ENCODE measurements at regions not wholly inside any gene's neighbourhood (a gene's known extent, or its start where the extent isn't known, plus 50 kb on each side); places are given as distances from the start of the nearest gene placed in this dataset.

DNA sequence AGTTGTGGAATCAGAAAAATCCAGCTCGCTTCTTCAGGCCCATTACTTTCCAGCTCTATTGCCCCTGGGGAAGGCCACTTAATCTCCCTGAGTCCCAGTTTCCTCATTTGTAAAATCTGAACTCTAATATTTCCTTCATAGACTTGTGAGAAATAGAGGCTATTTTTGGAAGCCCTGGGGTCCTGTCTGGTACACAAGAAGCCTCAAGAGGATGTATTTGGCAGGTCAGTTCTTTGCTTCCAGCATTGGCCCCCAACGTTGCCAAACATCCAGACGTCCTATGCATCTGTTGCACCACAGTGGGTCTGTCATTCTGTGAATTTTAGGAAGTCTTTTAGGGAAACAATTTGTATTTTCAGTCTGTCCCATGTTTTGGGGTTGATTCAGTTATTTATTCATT lies 525.9 kb downstream of the EBF1 start:
- no peaks in the 10 kb centered on the region for H3K36me3 Mint-ChIP-seq (ENCODE audit: unreplicated experiment)
- no peak for DNase-seq (ENCODE audit: extremely low spot score, unreplicated experiment)
- TF ChIP-seq, protein P1, sequence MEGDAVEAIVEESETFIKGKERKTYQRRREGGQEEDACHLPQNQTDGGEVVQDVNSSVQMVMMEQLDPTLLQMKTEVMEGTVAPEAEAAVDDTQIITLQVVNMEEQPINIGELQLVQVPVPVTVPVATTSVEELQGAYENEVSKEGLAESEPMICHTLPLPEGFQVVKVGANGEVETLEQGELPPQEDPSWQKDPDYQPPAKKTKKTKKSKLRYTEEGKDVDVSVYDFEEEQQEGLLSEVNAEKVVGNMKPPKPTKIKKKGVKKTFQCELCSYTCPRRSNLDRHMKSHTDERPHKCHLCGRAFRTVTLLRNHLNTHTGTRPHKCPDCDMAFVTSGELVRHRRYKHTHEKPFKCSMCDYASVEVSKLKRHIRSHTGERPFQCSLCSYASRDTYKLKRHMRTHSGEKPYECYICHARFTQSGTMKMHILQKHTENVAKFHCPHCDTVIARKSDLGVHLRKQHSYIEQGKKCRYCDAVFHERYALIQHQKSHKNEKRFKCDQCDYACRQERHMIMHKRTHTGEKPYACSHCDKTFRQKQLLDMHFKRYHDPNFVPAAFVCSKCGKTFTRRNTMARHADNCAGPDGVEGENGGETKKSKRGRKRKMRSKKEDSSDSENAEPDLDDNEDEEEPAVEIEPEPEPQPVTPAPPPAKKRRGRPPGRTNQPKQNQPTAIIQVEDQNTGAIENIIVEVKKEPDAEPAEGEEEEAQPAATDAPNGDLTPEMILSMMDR (IDR thresholded peaks at IDR 0.05), result no peak
- peaks cover 19% of the 10 kb centered on the region for H3K9me3 Mint-ChIP-seq (ENCODE audit: unreplicated experiment)
- H3K27ac Mint-ChIP-seq (ENCODE audit: unreplicated experiment), result no peak overlapping the region
- peaks cover 7% of the 10 kb centered on the region for H3K27me3 Mint-ChIP-seq (ENCODE audit: unreplicated experiment)
- H3K4me1 Mint-ChIP-seq (ENCODE audit: unreplicated experiment), result peaks cover 3% of the 10 kb centered on the region
- H3K4me3 Mint-ChIP-seq (ENCODE audit: unreplicated experiment), result no peak overlapping the region

DNA sequence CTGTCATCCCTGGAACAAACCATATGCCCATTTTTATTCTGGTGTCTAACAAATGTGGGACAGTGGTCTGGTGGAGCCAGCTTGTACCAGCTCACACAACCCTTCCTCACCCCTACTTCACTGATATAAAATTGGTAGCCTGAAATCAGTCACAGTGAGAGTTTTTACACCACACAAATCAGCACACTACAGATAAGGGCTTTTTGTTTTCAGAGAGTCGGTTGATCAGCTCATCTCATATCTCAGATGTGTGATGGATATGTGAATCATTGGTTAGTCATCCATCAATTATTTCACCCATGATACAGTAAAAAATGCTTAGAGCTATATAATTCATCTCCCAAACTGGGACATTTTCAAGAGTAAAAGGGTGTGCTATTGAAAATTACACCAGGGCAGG lies 529.2 kb downstream of the EBF1 start:
- no peak overlapping the region for H3K27ac Mint-ChIP-seq (ENCODE audit: unreplicated experiment)
- no peaks in the 10 kb centered on the region for H3K27me3 Mint-ChIP-seq (ENCODE audit: unreplicated experiment)
- DNase-seq (ENCODE audit: extremely low spot score, unreplicated experiment), result no peak
- no peak overlapping the region for H3K4me3 Mint-ChIP-seq (ENCODE audit: unreplicated experiment)
- peaks cover 3% of the 10 kb centered on the region for H3K4me1 Mint-ChIP-seq (ENCODE audit: unreplicated experiment)
- H3K36me3 Mint-ChIP-seq (ENCODE audit: unreplicated experiment), result no peaks in the 10 kb centered on the region
- peaks cover under 1% of the 10 kb centered on the region for H3K9me3 Mint-ChIP-seq (ENCODE audit: unreplicated experiment)
- TF ChIP-seq, protein P1 (IDR thresholded peaks at IDR 0.05), result no peak

DNA sequence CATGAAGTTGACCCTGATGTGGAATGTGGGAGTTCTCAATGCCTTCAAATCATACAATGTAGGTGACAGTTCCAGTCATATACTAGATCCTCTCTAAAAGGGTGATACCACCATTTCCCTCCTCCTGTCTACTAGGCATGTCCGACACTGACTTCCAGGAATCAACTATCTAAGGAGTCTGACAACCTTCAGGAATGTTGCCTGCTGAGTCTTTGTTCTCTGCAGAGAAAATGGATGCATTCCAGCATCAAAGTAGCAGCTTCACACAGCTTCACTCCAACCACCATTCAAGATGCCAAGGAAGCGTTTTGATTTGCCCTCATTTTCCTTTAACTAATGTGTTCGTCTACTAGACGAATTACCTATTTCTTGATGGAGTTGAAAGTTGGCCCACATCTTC lies 530.2 kb downstream of the EBF1 start:
- Mint-ChIP-seq H3K4me1 (ENCODE audit: unreplicated experiment) (peaks cover 3% of the 10 kb centered on the region), H3K4me3 (ENCODE audit: unreplicated experiment) (no peak overlapping the region), H3K36me3 (ENCODE audit: unreplicated experiment) (no peaks in the 10 kb centered on the region), H3K9me3 (ENCODE audit: unreplicated experiment) (no peaks in the 10 kb centered on the region), H3K27me3 (ENCODE audit: unreplicated experiment) (no peaks in the 10 kb centered on the region), H3K27ac (ENCODE audit: unreplicated experiment) (no peak overlapping the region)
- TF ChIP-seq, protein P1 (IDR thresholded peaks at IDR 0.05), result no peak
- no peak for DNase-seq (ENCODE audit: extremely low spot score, unreplicated experiment)

DNA sequence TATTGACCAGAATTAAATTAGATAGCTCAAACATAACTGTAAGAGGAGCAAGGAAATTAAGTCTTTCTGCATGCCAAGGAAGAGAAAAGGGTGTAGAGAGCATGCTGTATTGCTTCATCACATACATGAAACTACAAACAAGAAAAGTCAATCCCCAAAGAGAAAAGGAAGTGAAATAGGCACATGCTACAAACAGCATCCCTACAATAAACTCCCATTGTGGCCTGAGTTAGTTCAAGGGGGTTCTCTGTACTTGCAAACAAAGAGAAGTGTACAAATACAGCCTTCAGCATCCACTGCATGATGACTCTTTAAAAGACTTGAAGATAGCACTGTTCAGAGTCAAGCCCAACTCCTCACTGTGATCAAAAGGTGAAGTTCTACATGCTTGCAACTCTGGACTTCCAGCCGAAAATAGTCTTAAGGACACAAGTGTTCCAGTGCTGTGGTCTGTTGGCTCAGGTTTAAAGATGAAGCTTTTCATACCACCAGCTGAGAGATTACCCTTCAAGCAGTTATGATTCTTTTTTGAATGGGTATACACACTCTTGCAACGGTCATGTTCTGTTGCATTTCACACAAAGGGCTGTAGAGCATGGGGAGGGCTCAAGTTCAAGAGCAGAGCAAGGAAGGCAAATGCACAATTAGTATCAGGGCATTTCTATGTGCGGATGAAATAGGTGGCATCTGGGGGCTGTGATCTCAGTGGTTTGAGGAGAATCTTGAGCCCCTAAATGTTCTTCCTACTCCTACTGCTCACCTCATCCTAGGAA lies 534.5 kb downstream of the EBF1 start:
- H3K4me1 Mint-ChIP-seq (ENCODE audit: unreplicated experiment), result peaks cover 9% of the 10 kb centered on the region
- TF ChIP-seq, protein P1 (IDR thresholded peaks at IDR 0.05), result no peak
- H3K27me3 Mint-ChIP-seq (ENCODE audit: unreplicated experiment), result no peaks in the 10 kb centered on the region
- H3K27ac Mint-ChIP-seq (ENCODE audit: unreplicated experiment), result no peak overlapping the region
- H3K36me3 Mint-ChIP-seq (ENCODE audit: unreplicated experiment), result no peaks in the 10 kb centered on the region
- DNase-seq (ENCODE audit: extremely low spot score, unreplicated experiment), result no peak
- H3K4me3 Mint-ChIP-seq (ENCODE audit: unreplicated experiment), result no peak overlapping the region
- no peaks in the 10 kb centered on the region for H3K9me3 Mint-ChIP-seq (ENCODE audit: unreplicated experiment)

DNA sequence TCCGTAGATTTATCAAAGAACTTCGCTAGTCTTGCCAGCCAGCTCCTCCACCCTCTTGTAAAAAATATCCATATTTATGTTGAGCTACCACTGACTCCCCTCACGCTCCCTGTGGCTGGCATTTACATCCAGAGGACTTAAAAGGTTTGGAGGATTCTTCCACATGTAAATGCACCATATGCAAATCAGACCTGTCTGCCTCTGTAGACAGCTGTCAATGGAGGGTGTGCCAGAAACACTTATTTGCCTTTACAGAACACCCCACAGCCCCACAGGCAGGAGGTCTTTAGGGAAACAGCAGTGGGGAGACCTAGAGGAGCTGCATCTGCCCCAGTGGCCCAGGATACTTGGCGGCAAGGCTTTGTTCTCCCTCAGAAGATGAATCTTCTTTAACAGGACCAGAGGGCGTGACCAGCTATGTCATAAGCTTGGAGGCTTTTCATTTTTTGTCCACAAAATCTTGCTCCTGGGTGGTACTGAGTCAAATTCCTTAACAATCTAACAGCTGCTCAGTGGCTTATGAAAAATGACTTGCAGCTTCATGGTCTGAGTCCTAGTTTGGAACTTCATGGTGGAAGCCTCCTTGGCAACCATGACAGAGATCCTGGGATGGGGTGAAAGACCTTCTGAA lies 535.8 kb downstream of the EBF1 start:
- Mint-ChIP-seq H3K27me3 (ENCODE audit: unreplicated experiment) (no peaks in the 10 kb centered on the region), H3K36me3 (ENCODE audit: unreplicated experiment) (no peaks in the 10 kb centered on the region), H3K4me3 (ENCODE audit: unreplicated experiment) (no peak overlapping the region), H3K9me3 (ENCODE audit: unreplicated experiment) (no peaks in the 10 kb centered on the region), H3K4me1 (ENCODE audit: unreplicated experiment) (peaks cover 11% of the 10 kb centered on the region), H3K27ac (ENCODE audit: unreplicated experiment) (no peak overlapping the region)
- DNase-seq (ENCODE audit: extremely low spot score, unreplicated experiment), result no peak
- TF ChIP-seq, protein P1 (IDR thresholded peaks at IDR 0.05), result no peak
